Choroid plexus epithelial cell (primary cell): ENCODE measurements at regions not wholly inside any gene's neighbourhood (a gene's known extent, or its start where the extent isn't known, plus 50 kb on each side); places are given as distances from the start of the nearest gene placed in this dataset.

Source experiments
- DNase-seq: peaks from one replicate; pipeline ENCODE4 v3.0.0-alpha.2; 2010; ENCODE audit warnings: low read depth
- H3K4me3 ChIP-seq: 2 replicates; pipeline ENCODE4 v1.5.1; 2011; ENCODE audit warnings: low read depth, mild to moderate bottlenecking, control low read depth, low read length, moderate library complexity
- TF ChIP-seq, protein P1 (sequence below): conservative IDR thresholded peaks from 2 replicates; pipeline ENCODE4 v1.5.1; 2011; ENCODE audit warnings: low read depth, mild to moderate bottlenecking, control low read depth, inconsistent platforms, low read length, moderate library complexity

DNA sequence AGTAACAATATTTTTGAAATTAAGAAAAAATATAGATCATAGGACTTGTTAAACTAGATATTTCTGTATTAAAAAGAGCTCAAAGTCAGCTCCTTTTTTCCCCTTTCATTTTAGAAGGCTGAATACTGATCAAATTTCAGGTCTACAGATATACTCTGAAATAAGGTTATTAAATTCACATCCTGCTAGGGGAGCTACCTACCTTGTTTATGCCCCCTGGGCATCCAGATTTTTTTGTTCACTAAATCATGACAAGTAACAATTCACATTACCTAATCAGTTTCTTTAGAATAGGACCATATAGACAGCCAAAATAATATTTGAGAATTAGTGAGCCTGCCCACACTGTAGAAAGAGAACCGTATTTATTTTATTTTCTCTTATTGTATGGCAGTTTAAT lies 276.2 kb downstream of the USP25 start:
- no peak for DNase-seq
- TF ChIP-seq, protein P1, sequence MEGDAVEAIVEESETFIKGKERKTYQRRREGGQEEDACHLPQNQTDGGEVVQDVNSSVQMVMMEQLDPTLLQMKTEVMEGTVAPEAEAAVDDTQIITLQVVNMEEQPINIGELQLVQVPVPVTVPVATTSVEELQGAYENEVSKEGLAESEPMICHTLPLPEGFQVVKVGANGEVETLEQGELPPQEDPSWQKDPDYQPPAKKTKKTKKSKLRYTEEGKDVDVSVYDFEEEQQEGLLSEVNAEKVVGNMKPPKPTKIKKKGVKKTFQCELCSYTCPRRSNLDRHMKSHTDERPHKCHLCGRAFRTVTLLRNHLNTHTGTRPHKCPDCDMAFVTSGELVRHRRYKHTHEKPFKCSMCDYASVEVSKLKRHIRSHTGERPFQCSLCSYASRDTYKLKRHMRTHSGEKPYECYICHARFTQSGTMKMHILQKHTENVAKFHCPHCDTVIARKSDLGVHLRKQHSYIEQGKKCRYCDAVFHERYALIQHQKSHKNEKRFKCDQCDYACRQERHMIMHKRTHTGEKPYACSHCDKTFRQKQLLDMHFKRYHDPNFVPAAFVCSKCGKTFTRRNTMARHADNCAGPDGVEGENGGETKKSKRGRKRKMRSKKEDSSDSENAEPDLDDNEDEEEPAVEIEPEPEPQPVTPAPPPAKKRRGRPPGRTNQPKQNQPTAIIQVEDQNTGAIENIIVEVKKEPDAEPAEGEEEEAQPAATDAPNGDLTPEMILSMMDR, result no peak
- no peak overlapping the region for H3K4me3 ChIP-seq

DNA sequence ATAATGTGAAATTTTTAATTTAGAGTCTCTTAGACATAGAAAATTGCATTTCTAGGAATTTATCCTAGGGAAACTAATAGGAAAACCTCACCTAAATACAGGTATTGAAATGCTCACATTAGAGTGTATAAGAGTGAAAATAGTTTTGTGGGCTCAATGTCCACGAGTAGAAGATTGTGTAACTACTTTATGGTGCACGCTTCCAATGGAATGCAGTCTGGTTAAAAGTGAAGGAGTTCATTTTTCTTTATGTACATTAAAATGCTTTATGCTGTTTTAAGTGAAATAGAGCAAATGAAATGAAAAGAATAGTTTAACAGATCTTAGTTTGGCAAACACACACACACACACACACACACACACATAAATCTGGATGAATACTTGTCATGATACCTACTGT lies 278.2 kb downstream of the USP25 start:
- no peak overlapping the region for H3K4me3 ChIP-seq
- peak; percentile 30 for DNase-seq
- TF ChIP-seq, protein P1, result no peak

DNA sequence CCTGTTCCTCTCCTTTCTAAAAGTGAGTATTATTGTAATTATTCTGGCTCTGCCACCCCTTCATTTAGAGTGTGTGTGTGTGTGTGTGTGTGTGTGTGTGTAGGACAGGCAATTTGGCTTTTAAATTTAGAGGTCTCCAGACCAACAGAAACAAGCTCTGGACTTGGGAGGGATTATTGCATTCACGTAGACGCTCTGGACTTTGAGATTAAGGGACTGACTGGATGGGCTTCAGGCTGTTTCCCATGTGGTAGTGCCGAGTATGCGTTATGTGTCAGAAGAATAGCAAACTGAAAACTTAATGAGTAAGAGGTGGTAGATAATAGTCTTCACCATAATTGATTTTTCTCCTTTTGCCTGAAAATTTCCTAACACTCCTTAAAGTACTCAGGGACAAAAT lies 281.9 kb downstream of the USP25 start:
- DNase-seq, result no peak
- no peak overlapping the region for H3K4me3 ChIP-seq
- TF ChIP-seq, protein P1, result no peak

DNA sequence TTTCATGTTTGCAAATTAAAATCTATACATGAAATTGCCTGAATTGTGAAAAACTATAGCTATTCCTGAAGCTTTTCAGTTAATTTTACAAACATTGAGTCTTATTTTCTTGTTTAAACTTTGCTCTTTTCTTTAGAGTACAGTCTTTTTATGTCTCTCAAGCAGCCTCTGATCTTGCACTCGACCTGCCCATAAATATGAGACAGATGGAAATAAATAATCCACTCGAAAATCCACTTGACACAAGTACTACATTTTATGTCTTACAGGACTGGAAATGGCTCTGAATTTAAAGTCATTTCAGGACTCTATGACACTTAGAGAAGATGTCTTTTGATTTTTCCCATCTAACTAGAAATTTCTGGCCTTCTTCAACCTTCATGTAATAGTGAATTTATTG lies 283.8 kb downstream of the USP25 start:
- no peak overlapping the region for H3K4me3 ChIP-seq
- DNase-seq, result no peak
- TF ChIP-seq, protein P1, result no peak

DNA sequence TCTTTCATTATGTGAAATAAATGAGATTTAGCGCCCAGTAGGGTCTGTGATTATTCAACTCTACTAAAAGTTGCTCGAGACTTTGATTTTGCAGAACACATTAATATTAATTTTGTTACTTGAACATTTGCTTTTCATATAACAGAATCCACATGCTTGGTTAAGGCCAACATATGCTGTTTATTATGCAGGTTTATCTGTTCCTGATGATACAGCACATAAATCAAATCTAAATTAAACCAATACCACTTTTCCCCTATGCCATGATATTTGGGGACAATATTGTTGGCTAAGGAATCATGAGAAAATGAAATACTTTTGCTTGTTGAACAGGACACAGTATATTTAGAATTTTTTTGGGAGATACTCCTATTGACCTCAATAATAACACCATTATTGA lies 291.1 kb downstream of the USP25 start:
- no peak for DNase-seq
- H3K4me3 ChIP-seq, result no peak overlapping the region
- TF ChIP-seq, protein P1, result no peak

DNA sequence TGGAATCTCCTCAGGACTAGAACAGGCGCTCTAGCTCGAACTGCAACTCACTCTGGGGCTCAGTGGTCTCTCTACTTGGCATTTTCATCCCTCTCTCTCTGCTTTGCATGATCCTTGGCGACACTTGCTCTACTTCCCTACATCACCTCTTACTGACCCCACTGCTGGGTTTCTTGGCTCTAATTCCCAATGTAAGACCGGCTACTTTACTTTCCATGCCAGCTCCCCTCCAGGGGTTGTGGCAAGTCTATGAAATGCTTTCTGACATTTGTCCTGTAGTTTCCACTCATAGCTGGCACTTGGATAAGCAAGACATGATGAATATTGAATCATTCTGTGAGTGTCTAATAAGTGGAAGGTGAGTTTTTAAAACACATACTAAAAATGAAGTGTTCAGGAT lies 292.3 kb downstream of the USP25 start:
- DNase-seq, result no peak
- TF ChIP-seq, protein P1, result no peak
- no peak overlapping the region for H3K4me3 ChIP-seq

DNA sequence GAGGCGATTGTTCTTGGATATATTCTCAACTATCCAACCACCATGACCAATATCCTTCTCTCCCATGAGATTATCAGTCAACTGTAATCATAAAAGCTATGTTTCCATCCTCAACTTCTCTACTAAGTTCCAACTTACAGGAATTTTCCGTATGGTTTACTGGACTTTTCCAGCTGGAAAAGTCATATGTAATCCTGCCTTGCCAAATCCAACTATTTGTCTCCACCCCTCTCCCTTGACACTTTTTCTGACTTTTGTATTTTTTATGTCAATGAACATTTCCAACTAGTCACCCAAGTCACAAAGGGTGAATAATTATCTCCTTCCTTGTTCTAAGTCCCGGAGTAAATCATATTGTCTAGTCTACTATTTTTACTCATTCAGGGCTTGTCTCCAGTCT lies 293.1 kb downstream of the USP25 start:
- TF ChIP-seq, protein P1, result no peak
- no peak overlapping the region for H3K4me3 ChIP-seq
- DNase-seq, result no peak
